H9 (cell line): ENCODE measurements at regions not wholly inside any gene's neighbourhood (a gene's known extent, or its start where the extent isn't known, plus 50 kb on each side); places are given as distances from the start of the nearest gene placed in this dataset.

Source experiments
- DNase-seq: peaks from one replicate; pipeline ENCODE4 v3.0.0-alpha.2; 2017
- H2AFZ ChIP-seq: one replicate; pipeline ENCODE4 v1.6.1; 2013; ENCODE audit warnings: mild to moderate bottlenecking, low read length, control low read depth, moderate library complexity
- H2AK5ac ChIP-seq: 2 replicates; pipeline ENCODE4 v1.6.1; 2013; ENCODE audit warnings: low read length, control low read depth, mixed read lengths; ENCODE audit not compliant: insufficient read length
- H2BK120ac ChIP-seq: one replicate; pipeline ENCODE4 v1.6.1; 2013; ENCODE audit warnings: low read depth, mild to moderate bottlenecking, low read length, control low read depth, inconsistent platforms; ENCODE audit not compliant: poor library complexity, severe bottlenecking
- H2BK12ac ChIP-seq: 2 replicates; pipeline ENCODE4 v1.6.1; 2013; ENCODE audit warnings: low read length, control low read depth, mixed read lengths, low read depth; ENCODE audit not compliant: insufficient read length
- H2BK15ac ChIP-seq: 2 replicates; pipeline ENCODE4 v1.6.1; 2013; ENCODE audit warnings: low read depth, low read length, control low read depth
- H2BK20ac ChIP-seq: one replicate; pipeline ENCODE4 v1.6.1; 2013; ENCODE audit warnings: low read depth, mild to moderate bottlenecking, low read length, control low read depth, inconsistent platforms; ENCODE audit not compliant: poor library complexity, severe bottlenecking
- H2BK5ac ChIP-seq: 2 replicates; pipeline ENCODE4 v1.6.1; 2013; ENCODE audit warnings: low read length, control low read depth, mixed read lengths; ENCODE audit not compliant: insufficient read length
- H3K14ac ChIP-seq: 2 replicates; pipeline ENCODE4 v1.6.1; 2013; ENCODE audit warnings: low read length, control low read depth; ENCODE audit not compliant: insufficient read depth
- H3K18ac ChIP-seq: 2 replicates; pipeline ENCODE4 v1.6.1; 2013; ENCODE audit warnings: low read depth, mild to moderate bottlenecking, mixed read lengths, low read length, control low read depth; ENCODE audit not compliant: insufficient read length
- H3K23ac ChIP-seq: 2 replicates; pipeline ENCODE4 v1.6.1; 2013; ENCODE audit warnings: low read length, control low read depth, mixed read lengths, low read depth; ENCODE audit not compliant: insufficient read length
- H3K23me2 ChIP-seq: 2 replicates; pipeline ENCODE4 v1.6.1; 2013; ENCODE audit warnings: low read depth, mild to moderate bottlenecking, mixed read lengths, low read length, control low read depth; ENCODE audit not compliant: insufficient read length, poor library complexity, severe bottlenecking
- H3K27ac ChIP-seq: 2 replicates; pipeline ENCODE4 v1.5.1; 2013; ENCODE audit warnings: low read length, control low read depth, mixed read lengths, low read depth; ENCODE audit not compliant: insufficient read length
- H3K27me3 ChIP-seq: 2 replicates; pipeline ENCODE4 v1.6.1; 2013; ENCODE audit warnings: low read length, control low read depth, inconsistent platforms; ENCODE audit not compliant: insufficient read depth
- H3K4ac ChIP-seq: 2 replicates; pipeline ENCODE4 v1.6.1; 2013; ENCODE audit warnings: low read depth, mild to moderate bottlenecking, control low read depth, inconsistent platforms, low read length, moderate library complexity
- H3K4me1 ChIP-seq: 2 replicates; pipeline ENCODE4 v1.6.1; 2013; ENCODE audit warnings: low read length, control low read depth, inconsistent platforms; ENCODE audit not compliant: insufficient read depth
- H3K4me2 ChIP-seq: 2 replicates; pipeline ENCODE4 v1.6.1; 2013; ENCODE audit warnings: low read length, control low read depth, mixed read lengths; ENCODE audit not compliant: insufficient read length, insufficient read depth
- H3K56ac ChIP-seq: 2 replicates; pipeline ENCODE4 v1.6.1; 2013; ENCODE audit warnings: low read depth, mild to moderate bottlenecking, mixed read lengths, low read length, control low read depth; ENCODE audit not compliant: insufficient read length
- H3K79me1 ChIP-seq: 2 replicates; pipeline ENCODE4 v1.6.1; 2013; ENCODE audit warnings: low read depth, mild to moderate bottlenecking, moderate library complexity, low read length, control low read depth, inconsistent platforms; ENCODE audit not compliant: insufficient read depth, poor library complexity, severe bottlenecking
- H3K79me2 ChIP-seq: 2 replicates; pipeline ENCODE4 v1.6.1; 2013; ENCODE audit warnings: low read length, control low read depth, inconsistent platforms; ENCODE audit not compliant: insufficient read depth
- H3K9ac ChIP-seq: 2 replicates; pipeline ENCODE4 v1.6.1; 2013; ENCODE audit warnings: low read length, control low read depth, mixed read lengths; ENCODE audit not compliant: insufficient read length; ENCODE audit errors: extremely low read depth
- H3K9me3 ChIP-seq: one replicate; pipeline ENCODE4 v1.6.1; 2013; ENCODE audit warnings: low read depth, low read length, inconsistent platforms; ENCODE audit not compliant: control insufficient read depth
- H3T11ph ChIP-seq: one replicate; pipeline ENCODE4 v1.6.1; 2013; ENCODE audit warnings: mild to moderate bottlenecking, low read length, control low read depth, inconsistent platforms
- H4K20me1 ChIP-seq: one replicate; pipeline ENCODE4 v1.6.1; 2013; ENCODE audit not compliant: control insufficient read depth, insufficient read length, insufficient read depth
- H4K5ac ChIP-seq: 2 replicates; pipeline ENCODE4 v1.6.1; 2013; ENCODE audit warnings: low read depth, mild to moderate bottlenecking, mixed read lengths, low read length, control low read depth; ENCODE audit not compliant: insufficient read length
- H4K8ac ChIP-seq: replicated peaks from 2 replicates; pipeline ENCODE4 v1.6.1; 2013; ENCODE audit warnings: low read length, control low read depth, mixed read lengths, low read depth; ENCODE audit not compliant: insufficient read length
- H4K91ac ChIP-seq: 2 replicates; pipeline ENCODE4 v1.6.1; 2013; ENCODE audit warnings: low read depth, mild to moderate bottlenecking, moderate library complexity, mixed read lengths, low read length, control low read depth; ENCODE audit not compliant: insufficient read length
- H3K27ac Mint-ChIP-seq, 3 experiments: 2 replicates in 2 of 3; 3 replicates in 1 of 3; pipeline ENCODE4 v1.8.0; 2020 to 2021; ENCODE audit warnings: mixed read lengths in 3 of 3, mild to moderate bottlenecking in 1 of 3, moderate library complexity in 1 of 3
- H3K27me3 Mint-ChIP-seq: 2 replicates; pipeline ENCODE4 v1.8.0; 2021; ENCODE audit warnings: low read depth, mild to moderate bottlenecking, moderate library complexity, mixed read lengths
- H3K36me3 Mint-ChIP-seq, 3 experiments: 2 replicates in 2 of 3; 3 replicates in 1 of 3; pipeline ENCODE4 v1.8.0; 2020 to 2021; ENCODE audit warnings: low read depth in 3 of 3, mixed read lengths in 3 of 3; ENCODE audit not compliant: insufficient read depth in 1 of 3
- H3K4me1 Mint-ChIP-seq, 2 experiments: 2 replicates each; pipeline ENCODE4 v1.8.0; 2020; ENCODE audit warnings: mixed read lengths in 2 of 2
- H3K4me3 Mint-ChIP-seq, 2 experiments: 2 replicates in 1 of 2; 3 replicates in 1 of 2; pipeline ENCODE4 v1.8.0; 2020 to 2021; ENCODE audit warnings: mild to moderate bottlenecking in 2 of 2, mixed read lengths in 2 of 2, moderate library complexity in 1 of 2
- H3K9me3 Mint-ChIP-seq, 2 experiments: 2 replicates in 1 of 2; 3 replicates in 1 of 2; pipeline ENCODE4 v1.8.0; 2020; ENCODE audit warnings: mild to moderate bottlenecking in 2 of 2, mixed read lengths in 2 of 2, moderate library complexity in 1 of 2
- CTCF ChIP-seq: fragments of 200-600 bp; sonication (generic); conservative IDR thresholded peaks from 3 replicates; pipeline ENCODE4 v1.8.0; 2021; ENCODE audit warnings: antibody characterized with exemption, mild to moderate bottlenecking
- WGBS: extraction: QIAGEN DNeasy Blood & Tissue Kit; methylation state at CpG from one replicate; pipeline ENCODE4 v1.1.7; 2013; ENCODE audit warnings: missing lambda C conversion rate, low lambda C conversion rate, mixed read lengths; ENCODE audit not compliant: insufficient read length; ENCODE audit errors: extremely low coverage; 5-methylcytosine and 5-hydroxymethylcytosine counted together

- Histone ChIP-seq H2AK5ac (no peak overlapping the region), H4K5ac (no peak overlapping the region), H2BK15ac (no peak overlapping the region), H2BK5ac (no peak overlapping the region), H3K4me1 (no peaks in the 10 kb centered on the region), H2BK120ac (no peak overlapping the region), H3K23me2 (no peaks in the 10 kb centered on the region), H2BK20ac (no peak overlapping the region), H4K91ac (no peak overlapping the region), H4K20me1 (no peaks in the 10 kb centered on the region), H3T11ph (no peak overlapping the region), H3K9me3 (no peaks in the 10 kb centered on the region), H3K4me2 (no peak overlapping the region), H2AFZ (no peak overlapping the region), H3K27me3 (no peaks in the 10 kb centered on the region), H2BK12ac (no peak overlapping the region), H3K23ac (no peak overlapping the region), H3K79me1 (no peaks in the 10 kb centered on the region), H3K27ac (no peak overlapping the region), H4K8ac (no peak overlapping the region), H3K79me2 (no peaks in the 10 kb centered on the region), H3K9ac (no peak overlapping the region), H3K4ac (no peak overlapping the region), H3K56ac (no peak overlapping the region), H3K18ac (no peak overlapping the region), H3K14ac (no peak overlapping the region)
- Mint-ChIP-seq H3K9me3 (peaks cover 11% of the 10 kb centered on the region in 2 experiments; a peak in 4 of 5 replicates), H3K27me3 (no peaks in the 10 kb centered on the region), H3K4me1 (no peaks in the 10 kb centered on the region), H3K4me3 (no peak overlapping the region), H3K27ac (no peak overlapping the region), H3K36me3 (peaks cover 2 to 6% (median 3%) of the 10 kb centered on the region in 3 experiments; a peak in 5 of 7 replicates)
- no CpG with 5 or more reads among the region's 2 CpGs for WGBS
- no peak for TF ChIP-seq CTCF
- no peak for DNase-seq
These were observed 322.5 kb downstream of the HAO1 start for GRCh38 chr20:7617797-7618196.
